22Rv1 (cell line): ENCODE measurements at regions not wholly inside any gene's neighbourhood (a gene's known extent, or its start where the extent isn't known, plus 50 kb on each side); places are given as distances from the start of the nearest gene placed in this dataset.
"Not testable (repeated sequence)": the region's sequence is repeated elsewhere in the genome, so short reads cannot be mapped to it uniquely, and the experiment has no call there.

ENCODE experiments used
- H3K27ac ChIP-seq: fragments of 450-650 bp; 2 replicates; pipeline ENCODE4 v1.5.1; 2017
- CTCF ChIP-seq: fragments of 450-650 bp; IDR thresholded peaks from 2 replicates; pipeline ENCODE4 v1.5.1; 2017; ENCODE audit warnings: mild to moderate bottlenecking
- ZFX ChIP-seq: fragments of 450-650 bp; IDR thresholded peaks from 2 replicates; pipeline ENCODE4 v1.6.1; 2017; ENCODE audit warnings: antibody characterized with exemption, borderline replicate concordance

- no peak overlapping the region for H3K27ac ChIP-seq
- TF ChIP-seq ZFX, result no peak
- TF ChIP-seq CTCF, result no peak
Measured at GRCh38 chr21:23939369-23940065, 1667.8 kb downstream of the MRPL39 start.

- TF ChIP-seq ZFX, result no peak
- TF ChIP-seq CTCF, result no peak
- H3K27ac ChIP-seq, result no peak overlapping the region
Measured at GRCh38 chr21:23936991-23937390, 1670.3 kb downstream of the MRPL39 start.

GRCh38 chr21:23936224-23936623 is 1671.1 kb downstream of the MRPL39 start:
- peak; percentile 73 for TF ChIP-seq CTCF
- no peak for TF ChIP-seq ZFX
- no peak overlapping the region for H3K27ac ChIP-seq

GRCh38 chr21:23930565-23930964 is 1676.7 kb downstream of the MRPL39 start:
- TF ChIP-seq ZFX (no peak), CTCF (no peak)
- no peak overlapping the region for H3K27ac ChIP-seq

GRCh38 chr21:23926430-23926829 is 1680.9 kb downstream of the MRPL39 start:
- H3K27ac ChIP-seq, result not testable (repeated sequence)

GRCh38 chr21:23921670-23922418 is 1685.4 kb downstream of the MRPL39 start:
- no peak overlapping the region for H3K27ac ChIP-seq
- TF ChIP-seq CTCF (no peak), ZFX (no peak)

- H3K27ac ChIP-seq, result no peak overlapping the region
Measured at GRCh38 chr21:23900727-23901126, 1706.6 kb downstream of the MRPL39 start.

More at GRCh38 chr21:23900727-23901126, 1706.6 kb downstream of the MRPL39 start:
- TF ChIP-seq CTCF, result no peak
- TF ChIP-seq ZFX, result no peak
